Neural cell (in vitro differentiated cells): ENCODE measurements at regions not wholly inside any gene's neighbourhood (a gene's known extent, or its start where the extent isn't known, plus 50 kb on each side); places are given as distances from the start of the nearest gene placed in this dataset.

Source experiments
- CTCF ChIP-seq: fragments of 450-650 bp; IDR thresholded peaks from 2 replicates; pipeline ENCODE4 v1.5.1; 2014; ENCODE audit warnings: antibody characterized with exemption, mild to moderate bottlenecking, moderate library complexity; ENCODE audit not compliant: poor library complexity, severe bottlenecking
- EP300 ChIP-seq: fragments of 450-650 bp; conservative IDR thresholded peaks from 2 replicates; pipeline ENCODE4 v1.6.1; 2014; ENCODE audit warnings: antibody characterized with exemption, mild to moderate bottlenecking, moderate library complexity; ENCODE audit not compliant: poor library complexity, severe bottlenecking
- EZH2 ChIP-seq: fragments of 200-600, 300-800 bp; shearing (Covaris generic), sonication (generic); IDR thresholded peaks from 2 replicates; pipeline ENCODE4 v1.6.1; 2014; ENCODE audit warnings: antibody characterized with exemption, low read length, borderline replicate concordance, mild to moderate bottlenecking; ENCODE audit not compliant: insufficient read depth, poor library complexity, severe bottlenecking
- TAF1 ChIP-seq: IDR thresholded peaks from 2 replicates; pipeline ENCODE4 v1.6.1; 2012; ENCODE audit warnings: low read depth

- no peak for TF ChIP-seq TAF1
- TF ChIP-seq CTCF = no peak
- TF ChIP-seq EP300 = no peak
- no peak for TF ChIP-seq EZH2
Observed at GRCh38 chr2:228771774-228772173, 499.3 kb downstream of the PID1 start.
